GM18520 (cell line): ENCODE measurements at regions not wholly inside any gene's neighbourhood (a gene's known extent, or its start where the extent isn't known, plus 50 kb on each side); places are given as distances from the start of the nearest gene placed in this dataset.

Experiments used
- ATAC-seq: cut with Tn5 transposase; IDR thresholded peaks from one replicate; pipeline ENCODE4 v1.9.1; 2021; ENCODE audit not compliant: unreplicated experiment

DNA sequence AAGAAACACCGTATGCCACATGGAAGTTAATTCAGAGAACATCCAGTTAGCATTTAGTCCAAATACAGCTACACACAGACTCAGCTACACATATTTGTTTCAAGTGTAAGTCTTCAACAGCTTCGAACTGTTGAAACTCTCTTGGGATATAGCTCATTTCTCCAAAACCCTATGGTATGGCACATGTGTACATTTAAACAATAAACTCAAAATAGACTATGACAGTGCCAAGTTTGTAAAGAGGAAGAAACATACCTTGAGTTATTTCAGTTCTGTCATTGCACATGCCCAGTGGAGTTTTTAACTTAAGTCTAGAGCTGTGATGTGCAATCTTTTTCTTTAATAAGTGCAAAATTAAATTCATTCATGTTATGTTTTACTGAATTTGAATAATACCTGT lies 155.1 kb upstream of the RAI14 start:
- ATAC-seq: no peak

DNA sequence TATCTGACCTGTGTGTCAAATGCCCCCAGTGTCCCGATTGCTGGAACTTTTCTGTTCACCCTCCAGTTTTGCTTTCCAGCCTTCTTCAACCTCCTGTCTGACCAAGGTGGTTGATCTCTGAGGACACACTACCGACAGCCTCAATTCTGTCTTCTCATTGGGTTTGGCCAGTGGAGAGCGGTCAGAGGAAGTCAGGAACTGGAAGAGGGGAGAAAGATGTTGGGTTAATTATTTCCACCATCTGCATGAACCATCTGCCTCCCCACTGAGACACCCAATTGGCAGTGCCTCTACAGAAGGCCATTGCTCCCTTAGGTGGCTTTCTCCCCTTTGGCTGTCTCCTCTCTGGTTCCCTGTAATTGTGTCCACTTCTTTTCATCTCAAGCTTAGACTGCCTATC lies 154.3 kb upstream of the RAI14 start:
- ATAC-seq: no peak

DNA sequence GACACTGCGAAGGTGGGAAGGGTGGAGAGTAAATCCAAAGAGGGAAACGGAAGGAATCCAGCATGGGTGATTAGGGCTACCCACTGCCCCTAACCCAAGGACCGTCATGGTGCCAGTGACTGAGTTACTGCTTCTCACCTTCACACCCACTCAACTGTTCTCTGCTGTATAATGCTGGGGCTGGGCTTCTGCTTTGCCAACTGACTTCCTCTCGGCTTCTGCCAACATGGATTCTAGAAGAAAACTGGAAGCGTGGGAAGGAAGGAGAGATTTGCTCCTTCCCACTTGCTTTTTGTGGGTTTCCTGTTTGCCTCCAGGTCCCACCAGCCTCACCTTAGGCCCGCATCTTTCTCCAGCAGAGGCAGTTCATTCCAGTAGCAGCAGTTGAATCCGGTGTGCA lies 153.5 kb upstream of the RAI14 start:
- no peak for ATAC-seq

DNA sequence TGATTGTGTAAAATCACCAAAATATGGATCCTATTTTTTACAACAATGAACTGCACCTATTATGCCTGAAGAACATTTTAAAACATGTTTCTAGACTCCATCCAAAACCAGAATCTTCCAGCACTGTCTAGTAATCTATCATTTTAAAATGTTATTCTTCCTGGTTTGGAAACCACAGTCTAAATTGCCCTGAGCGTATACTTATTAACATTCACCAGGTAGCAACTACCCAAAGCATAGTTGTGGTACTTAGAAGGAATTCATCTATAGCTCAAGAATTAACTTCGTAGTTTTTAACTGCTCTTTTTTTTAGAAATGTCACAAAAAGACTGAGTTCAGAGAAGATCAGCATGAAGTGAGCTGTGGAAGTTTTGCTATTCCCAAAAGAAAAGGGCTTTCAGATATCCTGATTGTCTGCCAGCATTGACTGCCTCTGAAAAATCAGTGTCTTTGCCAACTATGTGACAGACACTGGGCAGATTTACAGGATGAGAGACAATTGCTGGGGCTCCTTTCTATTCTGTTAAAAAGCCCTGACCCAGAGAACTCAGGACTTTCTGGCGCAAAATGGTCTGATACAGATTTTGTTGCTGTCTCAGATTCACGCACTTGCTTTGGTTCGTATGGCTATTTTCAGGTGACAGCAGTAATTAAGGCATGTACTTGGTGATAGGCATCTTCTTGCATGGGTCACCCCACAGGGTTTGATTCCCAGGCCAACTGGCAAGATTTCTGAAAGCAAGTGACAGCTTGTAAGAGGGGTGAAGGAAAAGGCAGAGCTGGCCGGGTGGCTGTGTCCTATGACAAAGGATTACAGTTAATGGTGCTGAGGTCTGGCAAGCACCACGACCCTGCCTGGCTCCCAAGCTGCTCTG lies 152.5 kb upstream of the RAI14 start:
- ATAC-seq: no peak

DNA sequence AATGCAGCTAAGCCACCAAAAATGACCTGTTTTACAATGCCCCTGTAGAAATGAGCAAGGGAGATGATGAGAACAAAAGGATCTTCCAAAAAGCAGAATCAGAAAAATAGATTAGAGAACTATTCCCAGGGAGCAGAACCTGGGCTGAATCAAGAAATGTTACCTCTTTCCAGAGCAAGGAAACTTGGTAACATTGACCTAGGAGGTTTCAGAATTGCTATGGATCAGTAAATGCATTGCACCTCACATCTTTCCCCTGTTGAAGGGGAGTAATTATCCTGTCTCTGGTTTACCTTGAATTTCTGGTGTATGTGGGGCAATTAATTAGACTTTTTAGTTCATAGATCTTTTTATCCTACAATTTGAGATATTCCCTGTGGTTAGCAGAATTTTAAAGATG lies 151.2 kb upstream of the RAI14 start:
- ATAC-seq: no peak

DNA sequence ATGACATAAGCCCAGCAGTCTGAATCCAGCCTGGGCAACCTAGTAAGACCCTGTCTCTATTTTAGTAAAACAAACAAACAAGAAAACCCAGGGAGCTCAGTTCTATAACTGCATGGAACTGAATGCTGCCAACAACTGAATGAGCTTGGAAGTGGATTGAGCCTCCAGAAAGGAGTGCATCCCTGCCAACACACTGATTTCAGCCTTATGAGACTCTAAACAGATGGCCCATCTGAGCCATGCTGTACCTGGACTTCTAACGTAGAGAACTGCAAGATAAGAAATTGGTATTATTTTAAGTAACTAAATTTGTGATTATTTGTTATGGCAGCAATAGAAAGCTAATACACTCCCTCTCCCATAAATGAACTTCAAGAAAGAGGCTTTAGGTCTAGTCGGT lies 150.4 kb upstream of the RAI14 start:
- no peak for ATAC-seq

DNA sequence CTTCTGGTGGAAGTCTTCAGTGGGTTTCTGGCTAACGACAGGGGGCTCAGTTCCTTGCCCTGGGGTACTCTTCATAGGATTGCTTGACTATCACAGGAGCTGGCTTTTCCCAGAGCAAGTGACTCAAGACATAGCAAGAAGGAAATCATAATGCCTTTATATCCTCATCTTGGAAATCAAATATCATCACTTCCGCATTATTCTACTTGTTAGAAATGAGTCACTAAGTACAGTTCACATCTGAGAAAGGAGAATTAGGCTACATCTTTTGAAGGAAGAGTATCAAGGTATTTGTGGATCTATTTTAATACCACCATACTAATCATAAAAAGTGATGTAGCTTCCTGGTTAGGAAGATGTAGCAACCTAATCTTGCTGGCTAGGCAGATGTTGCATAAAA lies 148.2 kb upstream of the RAI14 start:
- ATAC-seq: no peak

DNA sequence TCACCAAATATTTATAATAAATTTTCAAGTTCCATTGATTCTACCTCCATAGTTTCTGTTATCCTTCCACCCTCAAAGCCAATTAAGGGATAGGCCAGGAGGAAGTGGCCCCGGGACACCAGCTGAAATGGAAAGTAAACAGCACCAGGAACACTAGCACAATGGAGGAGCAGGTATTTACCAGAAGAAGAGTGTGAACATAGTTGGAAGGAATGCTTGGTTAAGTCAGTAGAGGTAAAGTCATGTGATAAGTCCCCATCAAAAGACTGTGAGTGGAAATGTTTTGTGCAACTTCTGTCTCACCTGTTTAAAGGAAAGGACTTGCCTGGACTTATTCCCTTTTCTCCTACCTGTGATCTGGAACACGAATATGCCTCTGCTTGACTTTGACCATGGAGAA lies 146.7 kb upstream of the RAI14 start:
- no peak for ATAC-seq

DNA sequence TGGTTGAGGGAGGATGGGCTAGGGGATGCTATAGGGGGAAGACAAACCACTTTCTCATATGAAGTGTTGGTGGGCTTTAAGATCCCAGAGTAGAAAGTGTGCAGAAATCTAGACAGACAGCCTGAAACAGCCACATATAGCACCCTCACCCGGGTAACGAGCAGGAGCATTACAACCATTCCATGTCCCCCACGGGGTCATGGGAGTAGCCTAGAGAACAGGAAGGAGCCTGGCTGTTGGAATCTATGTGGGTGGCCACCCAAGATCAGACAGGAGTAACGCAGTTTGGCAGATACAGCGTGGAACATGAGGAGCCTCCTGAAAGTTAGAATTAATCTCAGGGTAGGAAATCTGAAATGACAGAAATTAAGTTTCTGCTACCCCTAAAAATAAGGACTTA lies 146.1 kb upstream of the RAI14 start:
- ATAC-seq: no peak

DNA sequence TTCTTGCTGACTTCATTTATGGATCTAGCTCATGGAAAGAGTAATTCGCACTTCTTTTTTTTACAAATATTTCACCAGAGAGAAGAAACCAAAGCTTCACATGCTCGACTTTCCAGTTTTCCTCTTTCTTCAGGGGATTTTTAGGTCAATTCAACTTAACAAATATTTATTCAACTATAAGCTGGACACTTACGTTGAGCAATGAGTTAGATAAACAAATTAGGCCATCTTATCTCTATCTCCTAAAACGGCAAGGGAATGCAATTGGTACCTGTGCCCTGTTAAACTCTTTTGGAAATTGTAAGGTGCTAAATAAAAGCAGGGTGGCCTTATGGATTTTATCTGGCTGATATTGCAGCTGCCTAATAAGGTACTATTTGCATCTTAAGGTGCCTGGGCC lies 145.1 kb upstream of the RAI14 start:
- ATAC-seq: no peak

DNA sequence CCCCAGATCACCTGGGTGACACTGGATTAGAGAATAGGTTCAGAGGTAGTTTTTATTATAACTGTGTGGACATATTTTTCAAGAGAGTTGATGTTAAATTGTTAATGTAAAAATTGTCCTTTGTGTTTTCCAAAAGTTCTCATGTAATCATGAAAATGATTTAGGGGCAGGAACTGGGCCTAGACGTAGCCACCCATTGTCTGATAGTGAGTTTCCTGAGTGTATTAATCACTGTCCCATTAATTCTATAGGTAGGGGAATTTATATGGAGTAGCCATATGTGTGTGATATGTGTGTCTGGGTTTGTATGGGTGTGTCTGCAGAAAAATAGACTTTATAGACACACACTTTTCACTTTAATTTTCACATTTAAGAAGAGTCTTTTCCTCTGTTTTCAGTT lies 144.6 kb upstream of the RAI14 start:
- no peak for ATAC-seq

DNA sequence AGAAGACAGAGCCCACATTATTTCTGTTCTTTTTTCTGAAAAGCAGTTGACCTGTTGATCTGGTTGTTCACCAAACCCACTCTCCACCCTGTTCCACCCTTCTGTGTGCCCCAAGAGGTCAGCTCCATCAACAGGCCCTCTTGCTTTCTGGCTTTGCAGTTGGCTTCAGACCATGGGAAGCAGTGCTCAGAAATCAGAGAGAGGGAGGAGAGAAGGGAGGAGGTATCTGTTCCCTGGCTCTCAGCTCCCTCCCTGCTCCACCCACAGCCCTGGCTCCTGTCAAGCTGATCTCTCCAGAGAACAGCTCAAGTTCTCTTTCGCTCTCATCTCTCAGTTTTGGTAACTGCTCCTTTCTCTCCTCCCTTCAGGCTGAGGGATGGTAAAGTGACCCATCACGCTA lies 144.2 kb upstream of the RAI14 start:
- ATAC-seq: no peak

DNA sequence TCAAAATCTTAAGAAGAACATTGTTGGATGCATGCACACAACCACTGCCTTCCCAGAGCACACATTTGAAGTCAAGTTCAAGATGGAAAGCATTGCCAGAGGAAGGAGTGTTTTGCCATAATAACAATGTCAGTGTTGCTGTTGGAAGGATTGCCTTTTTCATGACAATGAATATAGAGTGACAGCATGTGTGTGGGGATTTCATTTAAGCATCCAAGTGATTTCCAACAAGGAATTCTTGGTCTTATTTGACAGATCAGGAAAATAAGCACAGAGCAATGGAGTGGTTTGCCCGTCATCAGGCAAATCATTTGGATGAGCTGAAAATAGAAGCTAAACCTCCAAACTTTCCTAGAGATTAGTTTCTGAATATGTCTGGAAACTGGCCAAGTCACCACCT lies 140.0 kb upstream of the RAI14 start:
- ATAC-seq: no peak

DNA sequence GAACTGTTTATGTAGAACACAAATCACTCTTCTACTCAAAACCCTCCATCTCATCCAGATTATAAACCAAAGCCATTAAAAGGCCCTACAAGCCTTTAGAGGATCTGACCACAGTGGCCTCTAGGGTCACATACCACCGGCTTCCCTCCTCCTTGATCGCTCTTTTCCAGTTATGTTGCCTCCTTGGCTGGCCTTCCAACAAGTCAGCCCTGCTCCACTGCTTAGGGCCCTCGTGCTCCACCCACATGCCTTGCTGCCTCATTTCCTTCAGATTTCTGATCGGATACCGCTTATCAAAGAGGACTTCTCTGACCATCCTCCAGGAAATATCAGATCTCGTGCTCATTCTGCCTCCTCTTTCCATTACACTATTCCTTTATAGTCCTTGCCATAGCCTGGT lies 139.4 kb upstream of the RAI14 start:
- no peak for ATAC-seq

DNA sequence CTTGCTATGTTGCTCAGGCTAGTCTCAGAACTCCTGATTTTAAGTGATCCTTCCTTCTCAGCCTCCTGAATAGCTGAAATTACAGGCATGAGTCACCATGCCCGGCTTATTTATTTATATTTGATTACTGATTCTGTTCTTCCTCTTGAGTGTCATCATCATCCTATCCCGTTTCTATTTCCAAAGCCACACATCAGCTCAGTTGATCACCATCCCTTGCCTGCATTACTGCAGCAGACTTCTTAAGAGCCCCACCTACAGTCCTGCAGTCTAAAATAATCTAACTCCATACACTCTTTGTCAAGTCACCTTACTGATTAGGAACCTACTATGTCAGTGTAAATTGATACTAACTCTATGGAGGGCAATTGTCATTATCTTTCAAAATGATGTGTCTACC lies 138.9 kb upstream of the RAI14 start:
- ATAC-seq: no peak

DNA sequence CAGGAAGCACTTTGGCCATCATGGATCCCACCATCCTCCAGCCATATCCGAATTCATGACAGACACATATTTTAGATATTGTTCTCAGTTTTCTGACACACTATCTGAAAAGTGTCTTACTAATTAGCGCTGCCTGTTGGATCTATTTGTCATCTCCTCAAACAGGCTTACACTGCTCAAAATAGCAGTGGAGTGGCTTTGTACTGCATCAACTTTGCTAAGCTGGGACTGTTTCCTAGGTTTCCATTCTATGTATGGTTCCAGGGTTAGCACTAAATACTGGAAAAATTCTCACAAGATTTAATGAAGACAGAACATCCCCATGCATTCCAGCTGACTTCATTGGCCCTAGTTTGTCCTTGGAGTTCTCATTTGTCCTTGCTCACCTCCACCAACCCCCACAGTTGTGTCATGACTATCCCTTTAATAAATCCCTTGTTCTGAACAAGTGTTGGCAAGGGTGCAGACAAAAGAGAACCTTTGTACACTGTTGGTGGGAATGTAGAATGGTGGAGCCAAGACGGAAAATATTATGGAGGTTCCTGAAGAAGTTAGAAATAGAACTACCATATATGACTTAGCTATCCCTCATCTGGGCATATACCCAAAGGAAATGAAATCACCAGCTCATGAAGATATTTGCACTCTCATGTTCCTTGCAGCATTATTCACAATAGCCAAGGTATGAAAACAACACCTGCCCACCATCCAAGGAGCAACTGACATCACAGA lies 136.5 kb upstream of the RAI14 start:
- ATAC-seq: no peak

DNA sequence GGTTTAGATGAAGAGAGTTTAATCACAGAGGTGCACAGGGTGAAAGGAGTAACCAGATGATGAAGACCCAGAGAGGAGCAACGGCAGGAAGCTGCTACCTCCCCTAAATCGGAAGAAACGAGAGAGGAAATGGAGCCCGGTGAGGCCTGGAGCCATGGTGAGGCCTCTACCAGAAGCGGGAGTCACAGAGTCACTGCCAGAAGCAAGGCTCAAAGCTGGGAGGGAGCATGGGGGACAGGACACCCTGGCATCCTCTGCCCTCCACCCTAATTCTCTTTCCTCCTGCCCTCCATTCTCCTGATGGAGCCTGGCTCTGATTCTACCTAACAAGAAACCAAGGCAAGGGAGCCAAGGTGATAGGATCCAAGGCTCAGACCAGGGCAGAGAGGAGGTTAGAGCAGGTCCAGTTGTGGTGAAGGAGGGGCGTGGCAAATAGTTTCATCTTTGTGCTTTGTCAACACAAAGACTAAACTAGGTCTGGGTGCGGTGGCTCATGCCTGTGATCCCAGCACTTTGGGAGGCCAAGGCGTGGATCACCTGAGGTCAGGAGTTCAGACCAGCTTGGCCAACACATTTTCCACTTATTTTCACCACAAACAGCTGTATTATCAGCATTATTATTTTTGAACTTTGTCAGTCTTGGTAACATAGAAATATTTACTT lies 134.4 kb upstream of the RAI14 start:
- no peak for ATAC-seq

DNA sequence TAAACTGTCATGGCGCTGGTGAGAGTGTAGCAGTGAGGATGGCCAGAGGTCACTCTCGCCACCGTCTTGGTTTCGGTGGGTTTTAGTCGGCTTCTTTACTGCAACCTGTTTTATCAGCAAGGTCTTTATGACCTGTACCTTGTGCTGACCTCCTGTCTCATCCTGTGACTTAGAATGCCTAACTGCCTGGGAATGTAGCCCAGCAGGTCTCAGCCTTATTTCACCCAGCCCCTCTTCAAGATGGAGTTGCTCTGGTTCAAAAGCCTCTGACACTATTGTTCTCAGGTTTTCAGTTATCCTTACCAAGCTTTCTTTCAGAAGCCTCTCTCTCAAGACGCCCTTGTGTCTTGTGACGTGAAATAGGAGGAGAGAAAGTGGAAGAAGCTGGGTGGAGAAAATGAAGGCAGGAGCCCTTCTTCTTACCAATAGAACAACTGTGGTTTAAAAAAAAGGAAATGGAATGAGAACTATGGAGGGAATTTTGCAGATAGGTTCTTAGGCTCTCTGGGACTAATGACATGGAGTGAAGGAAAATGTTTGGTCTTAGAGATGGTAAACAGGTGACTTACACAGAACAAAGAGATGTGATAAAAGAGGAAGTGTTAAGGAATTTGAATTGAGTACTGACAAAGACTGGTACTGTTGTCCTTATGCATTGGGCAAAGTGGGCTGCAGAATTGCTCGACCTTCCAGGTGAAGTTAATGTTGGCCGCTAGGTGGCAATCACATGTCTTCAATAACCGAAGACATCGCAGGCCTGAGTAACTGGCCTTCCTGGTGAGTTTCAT lies 133.3 kb upstream of the RAI14 start:
- ATAC-seq: peak; percentile 66

DNA sequence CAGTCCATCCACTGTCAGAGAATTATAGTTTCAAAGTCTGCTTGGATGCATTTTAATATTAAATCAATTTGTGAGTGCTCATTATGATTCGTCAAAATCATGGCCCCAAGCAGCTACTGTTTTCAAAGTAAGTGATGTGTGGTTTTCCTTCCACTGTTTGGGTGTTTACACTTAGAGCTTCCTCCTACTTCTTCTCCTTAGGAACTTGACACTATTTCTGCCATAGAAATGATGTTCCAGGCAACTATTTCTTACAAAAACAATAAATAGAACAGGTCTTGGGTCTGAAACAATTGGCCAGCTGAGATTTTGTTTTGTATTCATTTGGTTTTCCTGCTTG lies 132.8 kb upstream of the RAI14 start:
- peak; percentile 15 for ATAC-seq

DNA sequence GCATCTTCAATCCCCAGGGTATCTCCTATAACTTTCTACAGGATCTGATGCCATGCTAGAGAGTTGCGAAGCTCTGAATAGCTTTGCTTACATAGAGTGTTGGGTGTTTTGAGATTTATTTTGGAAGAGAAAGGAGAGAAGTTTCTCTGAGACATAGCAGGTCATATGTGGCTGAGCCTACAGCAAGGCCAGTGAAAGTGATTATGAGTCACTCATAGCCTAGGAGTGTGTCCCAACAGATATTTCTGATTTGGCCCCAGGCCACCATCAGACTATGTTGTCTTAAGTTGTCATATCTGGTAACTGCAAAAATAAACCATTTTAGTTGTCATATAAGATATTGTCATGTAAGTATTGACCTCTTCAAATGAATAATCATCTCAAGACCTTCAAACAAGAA lies 132.0 kb upstream of the RAI14 start:
- ATAC-seq: no peak

DNA sequence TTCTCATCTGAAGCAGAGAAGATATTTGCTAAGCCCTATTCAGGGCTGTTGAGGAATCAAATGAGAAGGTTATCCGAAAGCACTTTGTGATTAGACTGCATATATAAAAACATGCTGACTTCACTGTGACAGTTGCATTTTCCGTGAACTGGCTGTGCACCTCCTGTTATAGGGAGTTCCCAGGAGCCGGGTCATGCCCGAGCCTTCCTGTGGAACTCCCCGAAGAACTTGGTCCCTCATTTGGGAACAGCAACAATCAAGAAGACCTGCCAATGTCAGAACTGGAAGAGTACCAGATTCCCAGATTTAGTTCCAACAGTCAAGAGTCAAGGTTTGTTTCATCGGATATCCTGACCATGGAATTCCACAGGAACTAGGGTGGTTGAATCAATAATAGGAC lies 130.4 kb upstream of the RAI14 start:
- no peak for ATAC-seq
